Osteocyte (in vitro differentiated cells): ENCODE measurements at regions not wholly inside any gene's neighbourhood (a gene's known extent, or its start where the extent isn't known, plus 50 kb on each side); places are given as distances from the start of the nearest gene placed in this dataset.

Experiments
- DNase-seq: peaks from one replicate; pipeline ENCODE4 v3.0.0; 2021; ENCODE audit warnings: mixed read lengths; ENCODE audit not compliant: unreplicated experiment; ENCODE audit errors: extremely low spot score
- H3K27ac Mint-ChIP-seq: one replicate; pipeline ENCODE4 v1.8.0; 2021; ENCODE audit warnings: mild to moderate bottlenecking, mixed read lengths; ENCODE audit not compliant: unreplicated experiment
- H3K27me3 Mint-ChIP-seq: one replicate; pipeline ENCODE4 v1.8.0; 2021; ENCODE audit warnings: mixed read lengths; ENCODE audit not compliant: unreplicated experiment
- H3K36me3 Mint-ChIP-seq: one replicate; pipeline ENCODE4 v1.8.0; 2021; ENCODE audit warnings: mixed read lengths; ENCODE audit not compliant: unreplicated experiment
- H3K4me1 Mint-ChIP-seq: one replicate; pipeline ENCODE4 v1.8.0; 2021; ENCODE audit warnings: mixed read lengths; ENCODE audit not compliant: unreplicated experiment
- H3K4me3 Mint-ChIP-seq: one replicate; pipeline ENCODE4 v1.8.0; 2021; ENCODE audit warnings: mild to moderate bottlenecking, moderate library complexity, mixed read lengths; ENCODE audit not compliant: unreplicated experiment
- H3K9me3 Mint-ChIP-seq: one replicate; pipeline ENCODE4 v1.8.0; 2021; ENCODE audit warnings: mixed read lengths; ENCODE audit not compliant: unreplicated experiment
- TF ChIP-seq, protein P1 (sequence below): fragments of 200-600 bp; sonication (generic); IDR thresholded peaks from 2 replicates; pipeline ENCODE4 v1.5.0; 2021; ENCODE audit warnings: antibody characterized with exemption, mild to moderate bottlenecking, moderate library complexity

- no peak for DNase-seq
- Mint-ChIP-seq H3K36me3 (peaks cover 11% of the 10 kb centered on the region), H3K4me3 (no peak overlapping the region), H3K9me3 (no peaks in the 10 kb centered on the region), H3K27me3 (no peaks in the 10 kb centered on the region), H3K4me1 (peaks cover 11% of the 10 kb centered on the region), H3K27ac (peak overlapping the region; percentile 58)
- TF ChIP-seq, protein P1, sequence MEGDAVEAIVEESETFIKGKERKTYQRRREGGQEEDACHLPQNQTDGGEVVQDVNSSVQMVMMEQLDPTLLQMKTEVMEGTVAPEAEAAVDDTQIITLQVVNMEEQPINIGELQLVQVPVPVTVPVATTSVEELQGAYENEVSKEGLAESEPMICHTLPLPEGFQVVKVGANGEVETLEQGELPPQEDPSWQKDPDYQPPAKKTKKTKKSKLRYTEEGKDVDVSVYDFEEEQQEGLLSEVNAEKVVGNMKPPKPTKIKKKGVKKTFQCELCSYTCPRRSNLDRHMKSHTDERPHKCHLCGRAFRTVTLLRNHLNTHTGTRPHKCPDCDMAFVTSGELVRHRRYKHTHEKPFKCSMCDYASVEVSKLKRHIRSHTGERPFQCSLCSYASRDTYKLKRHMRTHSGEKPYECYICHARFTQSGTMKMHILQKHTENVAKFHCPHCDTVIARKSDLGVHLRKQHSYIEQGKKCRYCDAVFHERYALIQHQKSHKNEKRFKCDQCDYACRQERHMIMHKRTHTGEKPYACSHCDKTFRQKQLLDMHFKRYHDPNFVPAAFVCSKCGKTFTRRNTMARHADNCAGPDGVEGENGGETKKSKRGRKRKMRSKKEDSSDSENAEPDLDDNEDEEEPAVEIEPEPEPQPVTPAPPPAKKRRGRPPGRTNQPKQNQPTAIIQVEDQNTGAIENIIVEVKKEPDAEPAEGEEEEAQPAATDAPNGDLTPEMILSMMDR: no peak
These were observed 138.5 kb downstream of the KLF12 start for GRCh38 chr13:73995736-73996135.

DNA sequence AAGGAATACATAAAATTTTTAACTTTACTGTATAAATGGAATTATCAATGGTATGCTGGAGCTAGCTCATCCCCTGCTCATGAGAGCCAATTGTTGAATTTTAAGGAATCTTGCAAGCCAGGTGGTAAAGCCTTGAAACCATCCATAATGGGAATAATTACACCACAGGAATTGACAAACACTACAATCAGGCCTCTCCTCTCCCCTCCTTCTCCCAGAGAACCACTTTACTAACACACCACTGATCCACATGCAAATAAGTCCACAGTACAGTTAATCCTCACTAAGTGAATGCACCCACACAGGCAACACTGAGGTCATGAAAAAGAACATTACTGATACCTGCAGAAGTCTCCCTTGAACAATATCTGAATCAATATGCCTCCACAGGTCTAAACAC lies 140.5 kb downstream of the KLF12 start:
- Mint-ChIP-seq H3K4me3 (no peak overlapping the region), H3K27ac (no peak overlapping the region)

GRCh38 chr13:73991884-73992283 lies 142.3 kb downstream of the KLF12 start:
- H3K27me3 Mint-ChIP-seq: no peaks in the 10 kb centered on the region
- H3K4me3 Mint-ChIP-seq: no peak overlapping the region
- H3K36me3 Mint-ChIP-seq: peaks cover 9% of the 10 kb centered on the region
- H3K4me1 Mint-ChIP-seq: peaks cover 14% of the 10 kb centered on the region
- H3K27ac Mint-ChIP-seq: no peak overlapping the region
- no peak for DNase-seq
- H3K9me3 Mint-ChIP-seq: no peaks in the 10 kb centered on the region
- TF ChIP-seq, protein P1: no peak

More for the DNA sequence above, 140.5 kb downstream of the KLF12 start:
- no peak for DNase-seq
- H3K36me3 Mint-ChIP-seq: peaks cover 9% of the 10 kb centered on the region
- H3K4me1 Mint-ChIP-seq: peaks cover 14% of the 10 kb centered on the region
- no peaks in the 10 kb centered on the region for H3K27me3 Mint-ChIP-seq
- H3K9me3 Mint-ChIP-seq: no peaks in the 10 kb centered on the region
- TF ChIP-seq, protein P1: no peak

GRCh38 chr13:73991384-73991783 lies 142.8 kb downstream of the KLF12 start:
- Mint-ChIP-seq H3K9me3 (no peaks in the 10 kb centered on the region), H3K4me3 (no peak overlapping the region), H3K27ac (no peak overlapping the region), H3K4me1 (peaks cover 14% of the 10 kb centered on the region), H3K27me3 (no peaks in the 10 kb centered on the region), H3K36me3 (peaks cover 10% of the 10 kb centered on the region)
- TF ChIP-seq, protein P1: no peak
- DNase-seq: no peak

GRCh38 chr13:73989244-73989843 lies 144.9 kb downstream of the KLF12 start:
- TF ChIP-seq, protein P1: no peak
- Mint-ChIP-seq H3K9me3 (no peaks in the 10 kb centered on the region), H3K4me1 (peaks cover 7% of the 10 kb centered on the region), H3K36me3 (peaks cover 17% of the 10 kb centered on the region), H3K27me3 (no peaks in the 10 kb centered on the region), H3K4me3 (no peak overlapping the region), H3K27ac (no peak overlapping the region)
- DNase-seq: no peak
